SK-N-SH treated with all-trans-retinoic acid at 6 μM for 48 hours (cell line): ENCODE measurements at regions not wholly inside any gene's neighbourhood (a gene's known extent, or its start where the extent isn't known, plus 50 kb on each side); places are given as distances from the start of the nearest gene placed in this dataset.

Source experiments
- ARNTL ChIP-seq: fragments of 450-650 bp; formaldehyde crosslinking; IDR thresholded peaks from 2 replicates; pipeline ENCODE4 v1.5.0; 2020; ENCODE audit warnings: low read depth, mild to moderate bottlenecking, moderate library complexity, borderline replicate concordance
- BACH2 ChIP-seq: fragments of 250-450 bp; sonication (Bioruptor Pico); IDR thresholded peaks from 2 replicates; pipeline ENCODE4 v1.9.0; 2021; ENCODE audit warnings: mild to moderate bottlenecking, borderline replicate concordance
- CREB5 ChIP-seq: fragments of 250-450 bp; sonication (Bioruptor Pico); IDR thresholded peaks from 2 replicates; pipeline ENCODE4 v1.5.1; 2020; ENCODE audit warnings: low read depth, mild to moderate bottlenecking, moderate library complexity
- CSDC2 ChIP-seq: fragments of 250-450 bp; sonication (Bioruptor Pico); IDR thresholded peaks from 2 replicates; pipeline ENCODE4 v1.5.0; 2020; ENCODE audit warnings: mild to moderate bottlenecking, moderate library complexity
- OSR1 ChIP-seq: fragments of 250-450 bp; sonication (Bioruptor Pico); IDR thresholded peaks from 2 replicates; pipeline ENCODE4 v1.8.0; 2022; ENCODE audit warnings: moderate library complexity, mild to moderate bottlenecking, inconsistent platforms
- PATZ1 ChIP-seq: fragments of 250-450 bp; sonication (Bioruptor Pico); IDR thresholded peaks from 2 replicates; pipeline ENCODE4 v1.8.0; 2020; ENCODE audit warnings: mild to moderate bottlenecking, moderate library complexity, borderline replicate concordance
- POU6F1 ChIP-seq: fragments of 250-450 bp; sonication (Bioruptor Pico); IDR thresholded peaks from 2 replicates; pipeline ENCODE4 v1.8.0; 2021; ENCODE audit warnings: low read depth, mild to moderate bottlenecking, moderate library complexity, borderline replicate concordance
- TSHZ2 ChIP-seq: fragments of 250-450 bp; sonication (Bioruptor Pico); IDR thresholded peaks from 2 replicates; pipeline ENCODE4 v1.5.0; 2020; ENCODE audit warnings: mild to moderate bottlenecking, moderate library complexity
- ZFP3 ChIP-seq: fragments of 250-450 bp; sonication (Bioruptor Pico); IDR thresholded peaks from 2 replicates; pipeline ENCODE4 v1.5.0; 2020; ENCODE audit warnings: mild to moderate bottlenecking, moderate library complexity
- ZNF565 ChIP-seq: fragments of 450-650 bp; formaldehyde crosslinking; conservative IDR thresholded peaks from 2 replicates; pipeline ENCODE4 v1.5.0; 2020; ENCODE audit warnings: low read depth, mild to moderate bottlenecking, moderate library complexity

GRCh38 chr9:29861803-29862202 is 2288.5 kb upstream of the C9orf72 start:
- TF ChIP-seq OSR1 (CRISPR knock-in tag) (no peak), BACH2 (CRISPR knock-in tag) (no peak), PATZ1 (CRISPR knock-in tag) (no peak), POU6F1 (no peak), CSDC2 (CRISPR knock-in tag) (no peak), ZFP3 (CRISPR knock-in tag) (no peak), TSHZ2 (no peak), ARNTL (CRISPR knock-in tag) (no peak), ZNF565 (CRISPR knock-in tag) (no peak), CREB5 (CRISPR knock-in tag) (no peak)
